ENCODE measurements at regions not wholly inside any gene's neighbourhood (a gene's known extent, or its start where the extent isn't known, plus 50 kb on each side); places are given as distances from the start of the nearest gene placed in this dataset.

GRCh38 chr9:81225596-81225995 is 463.8 kb downstream of the TLE1 start:
- Histone ChIP-seq H2AFZ (ENCODE audit: low read length) (no peak overlapping the region), H3K36me3 (replicated peaks in 1 of 2; ENCODE audit: control insufficient read depth in 1 of 2, insufficient read depth in 2 of 2, low read length in 2 of 2) (no peaks in the 10 kb centered on the region), H3K9me3 (ENCODE audit: low read length) (no peaks in the 10 kb centered on the region), H3K27me3 (ENCODE audit: control insufficient read depth in 1 of 2, insufficient read depth in 2 of 2, low read length in 2 of 2) (no peaks in the 10 kb centered on the region), H3K27ac (ENCODE audit: extremely low read length, insufficient read depth, low read length) (no peak overlapping the region), H3K4me2 (ENCODE audit: low read depth, low read length) (no peak overlapping the region), H3K4me3 (replicated peaks in 1 of 3; ENCODE audit: insufficient read depth in 1 of 3, low read depth in 2 of 3, low read length in 3 of 3) (no peak overlapping the region), H3K9ac (ENCODE audit: insufficient read depth, low read depth, low read length) (no peak overlapping the region), H4K20me1 (ENCODE audit: insufficient read depth, low read length) (no peaks in the 10 kb centered on the region), H3K4me1 (ENCODE audit: insufficient read depth, low read length) (no peaks in the 10 kb centered on the region), H3K79me2 (ENCODE audit: insufficient read depth, low read length) (no peaks in the 10 kb centered on the region)
- intact Hi-C loops (cut with micrococcal nuclease; ENCODE audit: unreplicated experiment) = no loop called here
- no TSS peak for BruUV-seq (replicated peaks)
- ChIA-PET CTCF (ENCODE audit: low intra/inter-chr PET ratio, low total read pairs) (no interaction called here), POLR2A (no interaction called here)
- no peak for FAIRE-seq
- no peak for ATAC-seq
- TF ChIP-seq CEBPG (CRISPR knock-in tag; IDR thresholded peaks at IDR 0.05) = 0 out of 2 replicates have a peak, but pooled peaks have one; percentile 11
- TF ChIP-seq ZBED4 (CRISPR knock-in tag; IDR thresholded peaks at IDR 0.05; ENCODE audit: borderline replicate concordance) = no peak
- TF ChIP-seq SOX13 (IDR thresholded peaks at IDR 0.05) = no peak
- TF ChIP-seq SOX13 (CRISPR knock-in tag; conservative IDR thresholded peaks at IDR 0.05 in 1 of 2, IDR thresholded peaks at IDR 0.05 in 1 of 2) = peak in 1 of 2 experiments; percentile 67; a peak in 2 of 4 replicates
- in situ Hi-C loops (cut with HindIII; ENCODE audit: extremely low pct_ligation_motif_present, low pct_unique_long_range_greater_than_20kb) = no loop called here
- 4% methylated on average over 1 of the region's 1 CpG for WGBS (ENCODE audit: low lambda C conversion rate)
- no peak for DNase-seq (ENCODE audit: low spot score)
